Mesenteric fat pad (tissue), 1 donor: ENCODE measurements at regions not wholly inside any gene's neighbourhood (a gene's known extent, or its start where the extent isn't known, plus 50 kb on each side); places are given as distances from the start of the nearest gene placed in this dataset.

Source experiments
- DNase-seq: peaks from one replicate; pipeline ENCODE4 v3.0.0-alpha.2; 2020; ENCODE audit warnings: low spot score
- donor health status: DM: yes; HTN: yes; CAD: no.

GRCh38 chr20:19074828-19075516 is 137.5 kb upstream of the SLC24A3 start:
- DNase-seq, result no peak

- DNase-seq, result no peak
These were observed 134.8 kb upstream of the SLC24A3 start for GRCh38 chr20:19077370-19078220.

GRCh38 chr20:19078448-19079373 is 133.7 kb upstream of the SLC24A3 start:
- no peak for DNase-seq

- no peak for DNase-seq
These were observed 132.7 kb upstream of the SLC24A3 start for GRCh38 chr20:19079536-19080299.

GRCh38 chr20:19081937-19082336 is 130.5 kb upstream of the SLC24A3 start:
- DNase-seq, result no peak

- DNase-seq, result no peak
These were observed 129.3 kb upstream of the SLC24A3 start for GRCh38 chr20:19083136-19083621.

- no peak for DNase-seq
These were observed 122.1 kb upstream of the SLC24A3 start for GRCh38 chr20:19090332-19090731.

- DNase-seq, result no peak
These were observed 117.4 kb upstream of the SLC24A3 start for GRCh38 chr20:19094959-19095541.

- no peak for DNase-seq
These were observed 116.7 kb upstream of the SLC24A3 start for GRCh38 chr20:19095762-19096161.

- no peak for DNase-seq
These were observed 115.6 kb upstream of the SLC24A3 start for GRCh38 chr20:19096843-19097242.

GRCh38 chr20:19098117-19098516 is 114.3 kb upstream of the SLC24A3 start:
- DNase-seq, result no peak

- DNase-seq, result no peak
These were observed 113.5 kb upstream of the SLC24A3 start for GRCh38 chr20:19098806-19099578.

- no peak for DNase-seq
These were observed 112.6 kb upstream of the SLC24A3 start for GRCh38 chr20:19099596-19100545.

GRCh38 chr20:19100975-19101374 is 111.5 kb upstream of the SLC24A3 start:
- DNase-seq, result no peak

GRCh38 chr20:19104186-19104585 is 108.3 kb upstream of the SLC24A3 start:
- no peak for DNase-seq

GRCh38 chr20:19108155-19108554 is 104.3 kb upstream of the SLC24A3 start:
- DNase-seq, result no peak

GRCh38 chr20:19110285-19110684 is 102.2 kb upstream of the SLC24A3 start:
- DNase-seq, result no peak

- DNase-seq, result no peak
These were observed 101.5 kb upstream of the SLC24A3 start for GRCh38 chr20:19110881-19111460.
